ENCODE measurements at regions not wholly inside any gene's neighbourhood (a gene's known extent, or its start where the extent isn't known, plus 50 kb on each side); places are given as distances from the start of the nearest gene placed in this dataset.
"Not testable (repeated sequence)": the region's sequence is repeated elsewhere in the genome, so short reads cannot be mapped to it uniquely, and the experiment has no call there.

GRCh38 chrX:137747244-137748043, 181.5 kb downstream of the ZIC3 start:
- Histone ChIP-seq H4K20me1 (peaks cover 9% of the 10 kb centered on the region; the same call in 1 of the 2 replicates), H3K9me3 (no peaks in the 10 kb centered on the region), H3K4me2 (no peak overlapping the region), H3K27ac (no peak overlapping the region), H3K27me3 (peaks cover 94% of the 10 kb centered on the region), H3K4me3 (no peak overlapping the region), H3K9ac (no peak overlapping the region), H3K4me1 (no peaks in the 10 kb centered on the region), H3K36me3 (no peaks in the 10 kb centered on the region)
- no peak for TF ChIP-seq Cebpa-rat (IDR thresholded peaks at IDR 0.05)

- Histone ChIP-seq H4K20me1 (peaks cover 9% of the 10 kb centered on the region; the same call in 1 of the 2 replicates), H3K9me3 (no peaks in the 10 kb centered on the region), H3K27me3 (peaks cover 91% of the 10 kb centered on the region), H3K9ac (no peak overlapping the region), H3K4me1 (no peaks in the 10 kb centered on the region), H3K4me2 (no peak overlapping the region), H3K27ac (no peak overlapping the region), H3K4me3 (no peak overlapping the region), H3K36me3 (no peaks in the 10 kb centered on the region)
- no peak for TF ChIP-seq Cebpa-rat (IDR thresholded peaks at IDR 0.05)
Observed at GRCh38 chrX:137748827-137749226, 182.9 kb downstream of the ZIC3 start.

GRCh38 chrX:137749246-137749645, 183.3 kb downstream of the ZIC3 start:
- Histone ChIP-seq H3K9ac (no peak overlapping the region), H3K9me3 (no peaks in the 10 kb centered on the region), H3K4me1 (no peaks in the 10 kb centered on the region), H3K27ac (no peak overlapping the region), H3K4me2 (no peak overlapping the region), H3K36me3 (no peaks in the 10 kb centered on the region), H3K27me3 (peaks cover 90% of the 10 kb centered on the region), H4K20me1 (peaks cover 9% of the 10 kb centered on the region; the same call in 1 of the 2 replicates), H3K4me3 (no peak overlapping the region)
- no peak for TF ChIP-seq Cebpa-rat (IDR thresholded peaks at IDR 0.05)

GRCh38 chrX:137771537-137771936, 205.6 kb downstream of the ZIC3 start:
- no peaks in the 10 kb centered on the region for H3K36me3 ChIP-seq
- H3K4me1 ChIP-seq: no peaks in the 10 kb centered on the region
- TF ChIP-seq Cebpa-rat (IDR thresholded peaks at IDR 0.05): no peak
- H3K9me3 ChIP-seq: peaks cover 15% of the 10 kb centered on the region
- no peak overlapping the region for H3K27ac ChIP-seq
- no peak overlapping the region for H3K4me3 ChIP-seq
- no peak overlapping the region for H3K4me2 ChIP-seq
- H4K20me1 ChIP-seq: no peaks in the 10 kb centered on the region
- peaks cover 41% of the 10 kb centered on the region; the same call in 1 of the 2 replicates for H3K27me3 ChIP-seq
- H3K9ac ChIP-seq: no peak overlapping the region

- no peaks in the 10 kb centered on the region; the same call in 1 of the 2 replicates for H4K20me1 ChIP-seq
- H3K4me3 ChIP-seq: no peak overlapping the region
- no peak for TF ChIP-seq Cebpa-rat (IDR thresholded peaks at IDR 0.05)
- H3K4me2 ChIP-seq: no peak overlapping the region
- H3K9ac ChIP-seq: no peak overlapping the region
- no peaks in the 10 kb centered on the region for H3K9me3 ChIP-seq
- no peaks in the 10 kb centered on the region for H3K36me3 ChIP-seq
- H3K27ac ChIP-seq: no peak overlapping the region
- H3K27me3 ChIP-seq: peaks cover 68% of the 10 kb centered on the region
- H3K4me1 ChIP-seq: no peaks in the 10 kb centered on the region
Observed at GRCh38 chrX:137792214-137792613, 226.3 kb downstream of the ZIC3 start.

GRCh38 chrX:137797926-137798325, 232.0 kb downstream of the ZIC3 start:
- not testable (repeated sequence) for H3K27ac ChIP-seq, H3K4me3 ChIP-seq, H3K36me3 ChIP-seq, H3K9me3 ChIP-seq, H3K9ac ChIP-seq, H3K4me1 ChIP-seq, H4K20me1 ChIP-seq, H3K4me2 ChIP-seq
- peaks cover 53% of the 10 kb centered on the region for H3K27me3 ChIP-seq

- H4K20me1 ChIP-seq: no peaks in the 10 kb centered on the region; the same call in 1 of the 2 replicates
- TF ChIP-seq Cebpa-rat (IDR thresholded peaks at IDR 0.05): no peak
- no peaks in the 10 kb centered on the region for H3K36me3 ChIP-seq
- no peaks in the 10 kb centered on the region for H3K4me1 ChIP-seq
- no peak overlapping the region for H3K27ac ChIP-seq
- no peak overlapping the region for H3K4me3 ChIP-seq
- H3K9ac ChIP-seq: no peak overlapping the region
- peaks cover 2% of the 10 kb centered on the region; the same call in 1 of the 2 replicates for H3K9me3 ChIP-seq
- peaks cover 65% of the 10 kb centered on the region for H3K27me3 ChIP-seq
- H3K4me2 ChIP-seq: no peak overlapping the region
Observed at GRCh38 chrX:137823257-137823656, 257.3 kb downstream of the ZIC3 start.

GRCh38 chrX:137847376-137847775, 281.4 kb downstream of the ZIC3 start:
- H4K20me1 ChIP-seq: no peaks in the 10 kb centered on the region
- H3K9ac ChIP-seq: no peak overlapping the region

GRCh38 chrX:137848266-137848905, 282.5 kb downstream of the ZIC3 start:
- no peaks in the 10 kb centered on the region for H3K9me3 ChIP-seq
- no peak overlapping the region for H3K4me2 ChIP-seq
- TF ChIP-seq Cebpa-rat (IDR thresholded peaks at IDR 0.05): no peak
- H3K4me1 ChIP-seq: no peaks in the 10 kb centered on the region
- H3K36me3 ChIP-seq: no peaks in the 10 kb centered on the region
- H3K9ac ChIP-seq: no peak overlapping the region
- peaks cover 88% of the 10 kb centered on the region for H3K27me3 ChIP-seq
- H3K27ac ChIP-seq: no peak overlapping the region
- no peaks in the 10 kb centered on the region for H4K20me1 ChIP-seq
- no peak overlapping the region for H3K4me3 ChIP-seq

More at GRCh38 chrX:137847376-137847775, 281.4 kb downstream of the ZIC3 start:
- TF ChIP-seq Cebpa-rat (IDR thresholded peaks at IDR 0.05): no peak
- H3K36me3 ChIP-seq: no peaks in the 10 kb centered on the region
- H3K27me3 ChIP-seq: peaks cover 90% of the 10 kb centered on the region
- H3K4me3 ChIP-seq: no peak overlapping the region
- H3K4me1 ChIP-seq: no peaks in the 10 kb centered on the region
- H3K4me2 ChIP-seq: no peak overlapping the region
- H3K9me3 ChIP-seq: no peaks in the 10 kb centered on the region
- no peak overlapping the region for H3K27ac ChIP-seq

GRCh38 chrX:137852502-137852901, 286.6 kb downstream of the ZIC3 start:
- Histone ChIP-seq H4K20me1 (no peaks in the 10 kb centered on the region), H3K27me3 (peaks cover 96% of the 10 kb centered on the region), H3K36me3 (no peaks in the 10 kb centered on the region), H3K27ac (no peak overlapping the region), H3K4me2 (no peak overlapping the region), H3K9me3 (no peaks in the 10 kb centered on the region), H3K4me3 (no peak overlapping the region), H3K4me1 (no peaks in the 10 kb centered on the region), H3K9ac (no peak overlapping the region)
- TF ChIP-seq Cebpa-rat (IDR thresholded peaks at IDR 0.05): no peak

Data from BLaER1 (cell line).